Thoracic aorta (tissue), 2 donors: ENCODE measurements at regions not wholly inside any gene's neighbourhood (a gene's known extent, or its start where the extent isn't known, plus 50 kb on each side); places are given as distances from the start of the nearest gene placed in this dataset.

Source experiments
- ATAC-seq: fragments of 150-250 bp; one replicate; pipeline ENCODE4 v1.8.0; 2017; ENCODE audit warnings: low read depth; ENCODE audit not compliant: insufficient number of reproducible peaks, low FRiP score
- DNase-seq: peaks from one replicate; pipeline ENCODE4 v3.0.0-alpha.2; 2020; ENCODE audit warnings: low spot score
- H3K27ac ChIP-seq, 2 donors: fragments of 200-600 bp; sonication (generic); 1 replicate in 1 of 2; 2 replicates in 1 of 2; pipeline ENCODE4 v1.5.1; 2016; ENCODE audit warnings: mild to moderate bottlenecking in 2 of 2, moderate library complexity in 2 of 2
- H3K27me3 ChIP-seq: fragments of 200-600 bp; sonication (generic); replicated peaks from 2 replicates; pipeline ENCODE4 v1.6.0; 2016; ENCODE audit warnings: mild to moderate bottlenecking; ENCODE audit not compliant: insufficient read depth
- H3K36me3 ChIP-seq: fragments of 200-600 bp; sonication (generic); one replicate; pipeline ENCODE4 v1.5.1; 2016
- H3K4me1 ChIP-seq, 2 donors: fragments of 200-600 bp; sonication (generic); 1 replicate in 1 of 2; 2 replicates in 1 of 2; pipeline versions ENCODE4 v1.5.1 to v1.6.0; 2016; ENCODE audit warnings: low read depth in 2 of 2, mild to moderate bottlenecking in 1 of 2; ENCODE audit not compliant: control insufficient read depth in 1 of 2
- H3K4me3 ChIP-seq: fragments of 200-600 bp; sonication (generic); 2 replicates; pipeline ENCODE4 v1.5.1; 2016; ENCODE audit warnings: mild to moderate bottlenecking
- H3K9me3 ChIP-seq: fragments of 200-600 bp; sonication (generic); 2 replicates; pipeline ENCODE4 v1.5.1; 2016
- CTCF ChIP-seq: fragments of 200-600 bp; sonication (generic); IDR thresholded peaks from one replicate; pipeline ENCODE4 v1.5.1; 2019; ENCODE audit warnings: antibody characterized with exemption

GRCh38 chr7:13821152-13821787 is 168.2 kb downstream of the ETV1 start:
- Histone ChIP-seq H3K36me3 (no peaks in the 10 kb centered on the region), H3K4me1 (no peaks in the 10 kb centered on the region), H3K9me3 (no peaks in the 10 kb centered on the region), H3K27me3 (no peaks in the 10 kb centered on the region), H3K27ac (no peak overlapping the region), H3K4me3 (no peak overlapping the region)
- TF ChIP-seq CTCF, result no peak
- ATAC-seq (no peak), DNase-seq (no peak)

- no peak for ATAC-seq
- no peaks in the 10 kb centered on the region for H3K36me3 ChIP-seq
- no peaks in the 10 kb centered on the region for H3K9me3 ChIP-seq
- no peaks in the 10 kb centered on the region for H3K4me1 ChIP-seq
- no peak overlapping the region for H3K4me3 ChIP-seq
- H3K27me3 ChIP-seq, result no peaks in the 10 kb centered on the region
- no peak for DNase-seq
- no peak for TF ChIP-seq CTCF
- no peak overlapping the region for H3K27ac ChIP-seq
Observed at GRCh38 chr7:13822678-13823077, 166.8 kb downstream of the ETV1 start.

GRCh38 chr7:13826752-13827151 is 162.7 kb downstream of the ETV1 start:
- H3K27ac ChIP-seq, result no peak overlapping the region
- DNase-seq, result no peak
- H3K27me3 ChIP-seq, result no peaks in the 10 kb centered on the region
- TF ChIP-seq CTCF, result no peak
- H3K4me3 ChIP-seq, result no peak overlapping the region
- no peaks in the 10 kb centered on the region for H3K9me3 ChIP-seq
- no peak for ATAC-seq
- H3K4me1 ChIP-seq, result no peaks in the 10 kb centered on the region
- no peaks in the 10 kb centered on the region for H3K36me3 ChIP-seq

- no peak overlapping the region for H3K4me3 ChIP-seq
- H3K27me3 ChIP-seq, result no peaks in the 10 kb centered on the region
- no peak overlapping the region for H3K27ac ChIP-seq
- TF ChIP-seq CTCF, result no peak
- no peaks in the 10 kb centered on the region for H3K36me3 ChIP-seq
- H3K9me3 ChIP-seq, result no peaks in the 10 kb centered on the region
- DNase-seq (no peak), ATAC-seq (no peak)
- no peaks in the 10 kb centered on the region for H3K4me1 ChIP-seq
Observed at GRCh38 chr7:13827716-13828115, 161.8 kb downstream of the ETV1 start.

- Histone ChIP-seq H3K9me3 (no peaks in the 10 kb centered on the region), H3K4me3 (no peak overlapping the region), H3K27me3 (no peaks in the 10 kb centered on the region), H3K4me1 (no peaks in the 10 kb centered on the region), H3K27ac (no peak overlapping the region), H3K36me3 (no peaks in the 10 kb centered on the region)
- ATAC-seq (no peak), DNase-seq (no peak)
- no peak for TF ChIP-seq CTCF
Observed at GRCh38 chr7:13829231-13829630, 160.2 kb downstream of the ETV1 start.
